HG02571 (cell line): ENCODE measurements at regions not wholly inside any gene's neighbourhood (a gene's known extent, or its start where the extent isn't known, plus 50 kb on each side); places are given as distances from the start of the nearest gene placed in this dataset.

Experiments used
- ATAC-seq: cut with Tn5 transposase; IDR thresholded peaks from one replicate; pipeline ENCODE4 v1.9.1; 2021; ENCODE audit warnings: mild to moderate bottlenecking, moderate library complexity; ENCODE audit not compliant: unreplicated experiment

- ATAC-seq: no peak
Observed at GRCh38 chr13:105663182-105663581, 872.3 kb downstream of the EFNB2 start.

- no peak for ATAC-seq
Observed at GRCh38 chr13:105660561-105660960, 874.9 kb downstream of the EFNB2 start.

- ATAC-seq: no peak
Observed at GRCh38 chr13:105658431-105658830, 877.0 kb downstream of the EFNB2 start.

GRCh38 chr13:105655046-105655445, 880.4 kb downstream of the EFNB2 start:
- ATAC-seq: no peak

- no peak for ATAC-seq
Observed at GRCh38 chr13:105643966-105644365, 891.5 kb downstream of the EFNB2 start.

GRCh38 chr13:105642511-105642958, 892.9 kb downstream of the EFNB2 start:
- ATAC-seq: no peak

GRCh38 chr13:105641121-105641520, 894.3 kb downstream of the EFNB2 start:
- no peak for ATAC-seq

- ATAC-seq: no peak
Observed at GRCh38 chr13:105638426-105638825, 897.0 kb downstream of the EFNB2 start.

GRCh38 chr13:105634059-105634458, 901.4 kb downstream of the EFNB2 start:
- ATAC-seq: no peak

GRCh38 chr13:105630431-105630830, 905.0 kb downstream of the EFNB2 start:
- ATAC-seq: no peak

- ATAC-seq: no peak
Observed at GRCh38 chr13:105627270-105627669, 908.2 kb downstream of the EFNB2 start.

GRCh38 chr13:105625691-105626090, 909.8 kb downstream of the EFNB2 start:
- ATAC-seq: no peak

- no peak for ATAC-seq
Observed at GRCh38 chr13:105616333-105617075, 919.0 kb downstream of the EFNB2 start.

- no peak for ATAC-seq
Observed at GRCh38 chr13:105612541-105612940, 922.9 kb downstream of the EFNB2 start.

GRCh38 chr13:105611424-105611823, 924.0 kb downstream of the EFNB2 start:
- ATAC-seq: no peak

GRCh38 chr13:105608104-105608503, 927.4 kb downstream of the EFNB2 start:
- no peak for ATAC-seq

GRCh38 chr13:105607426-105607825, 928.0 kb downstream of the EFNB2 start:
- no peak for ATAC-seq

- ATAC-seq: no peak
Observed at GRCh38 chr13:105607016-105607415, 928.4 kb downstream of the EFNB2 start.

GRCh38 chr13:105602956-105603670, 932.3 kb downstream of the EFNB2 start:
- ATAC-seq: no peak

GRCh38 chr13:105599477-105600037, 935.9 kb downstream of the EFNB2 start:
- no peak for ATAC-seq

- no peak for ATAC-seq
Observed at GRCh38 chr13:105598529-105598928, 936.9 kb downstream of the EFNB2 start.

GRCh38 chr13:105597573-105597972, 937.9 kb downstream of the EFNB2 start:
- ATAC-seq: no peak
